ENCODE measurements at regions not wholly inside any gene's neighbourhood (a gene's known extent, or its start where the extent isn't known, plus 50 kb on each side); places are given as distances from the start of the nearest gene placed in this dataset.

- in situ Hi-C loops (cut with MboI; ENCODE audit: low pct_unique_long_range_greater_than_20kb, low sequenced_read_pairs, unreplicated experiment) = no loop called here
- no peak for DNase-seq (ENCODE audit: low spot score)
- no peak for TF ChIP-seq CTCF (IDR thresholded peaks at IDR 0.05; ENCODE audit: extremely low read depth, insufficient read depth, missing control alignments)
Observed at GRCh38 chr6:147868427-147869190, 360.1 kb downstream of the SAMD5 start.

- no peak for DNase-seq (ENCODE audit: low spot score)
- TF ChIP-seq CTCF (IDR thresholded peaks at IDR 0.05; ENCODE audit: extremely low read depth, insufficient read depth, missing control alignments) = no peak
- in situ Hi-C loops (cut with MboI; ENCODE audit: low pct_unique_long_range_greater_than_20kb, low sequenced_read_pairs, unreplicated experiment) = no loop called here
Observed at GRCh38 chr6:147869201-147869600, 360.7 kb downstream of the SAMD5 start.

- TF ChIP-seq CTCF (IDR thresholded peaks at IDR 0.05; ENCODE audit: extremely low read depth, insufficient read depth, missing control alignments) = no peak
- in situ Hi-C loops (cut with MboI; ENCODE audit: low pct_unique_long_range_greater_than_20kb, low sequenced_read_pairs, unreplicated experiment) = no loop called here
- no peak for DNase-seq (ENCODE audit: low spot score)
Observed at GRCh38 chr6:147869869-147870268, 361.4 kb downstream of the SAMD5 start.

GRCh38 chr6:147870506-147871110 is 362.1 kb downstream of the SAMD5 start:
- TF ChIP-seq CTCF (IDR thresholded peaks at IDR 0.05; ENCODE audit: extremely low read depth, insufficient read depth, missing control alignments) = no peak
- in situ Hi-C loops (cut with MboI; ENCODE audit: low pct_unique_long_range_greater_than_20kb, low sequenced_read_pairs, unreplicated experiment) = no loop called here
- DNase-seq (ENCODE audit: low spot score) = no peak

GRCh38 chr6:147872002-147872401 is 363.5 kb downstream of the SAMD5 start:
- TF ChIP-seq CTCF (IDR thresholded peaks at IDR 0.05; ENCODE audit: extremely low read depth, insufficient read depth, missing control alignments) = no peak
- no peak for DNase-seq (ENCODE audit: low spot score)
- in situ Hi-C loops (cut with MboI; ENCODE audit: low pct_unique_long_range_greater_than_20kb, low sequenced_read_pairs, unreplicated experiment) = no loop called here

- in situ Hi-C loops (cut with MboI; ENCODE audit: low pct_unique_long_range_greater_than_20kb, low sequenced_read_pairs, unreplicated experiment) = no loop called here
- TF ChIP-seq CTCF (IDR thresholded peaks at IDR 0.05; ENCODE audit: extremely low read depth, insufficient read depth, missing control alignments) = no peak
- no peak for DNase-seq (ENCODE audit: low spot score)
Observed at GRCh38 chr6:147873816-147874215, 365.3 kb downstream of the SAMD5 start.
